SK-N-SH treated with all-trans-retinoic acid at 6 μM for 48 hours (cell line): ENCODE measurements at regions not wholly inside any gene's neighbourhood (a gene's known extent, or its start where the extent isn't known, plus 50 kb on each side); places are given as distances from the start of the nearest gene placed in this dataset.

ENCODE experiments used
- ATAC-seq: fragments of 200-7000 bp; cut with Tn5 transposase; 3 replicates; pipeline ENCODE4 v1.9.1; 2020; ENCODE audit warnings: mild to moderate bottlenecking, moderate library complexity
- ARNTL ChIP-seq: fragments of 450-650 bp; formaldehyde crosslinking; IDR thresholded peaks from 2 replicates; pipeline ENCODE4 v1.5.0; 2020; ENCODE audit warnings: low read depth, mild to moderate bottlenecking, moderate library complexity, borderline replicate concordance
- CSDC2 ChIP-seq: fragments of 250-450 bp; sonication (Bioruptor Pico); IDR thresholded peaks from 2 replicates; pipeline ENCODE4 v1.5.0; 2020; ENCODE audit warnings: mild to moderate bottlenecking, moderate library complexity
- ESRRG ChIP-seq: fragments of 250-450 bp; sonication (Bioruptor Pico); IDR thresholded peaks from 2 replicates; pipeline ENCODE4 v1.6.1; 2021; ENCODE audit warnings: mild to moderate bottlenecking
- OSR1 ChIP-seq: fragments of 250-450 bp; sonication (Bioruptor Pico); IDR thresholded peaks from 2 replicates; pipeline ENCODE4 v1.8.0; 2022; ENCODE audit warnings: moderate library complexity, mild to moderate bottlenecking, inconsistent platforms
- PPARA ChIP-seq: fragments of 250-450 bp; sonication (Bioruptor Pico); IDR thresholded peaks from 2 replicates; pipeline ENCODE4 v1.5.0; 2020; ENCODE audit warnings: mild to moderate bottlenecking, borderline replicate concordance
- RARB ChIP-seq: fragments of 250-450 bp; sonication (Bioruptor Pico); IDR thresholded peaks from 2 replicates; pipeline ENCODE4 v1.8.0; 2021; ENCODE audit warnings: mild to moderate bottlenecking, moderate library complexity
- TOX ChIP-seq: fragments of 250-450 bp; sonication (Bioruptor Pico); IDR thresholded peaks from 2 replicates; pipeline ENCODE4 v1.8.0; 2021; ENCODE audit warnings: mild to moderate bottlenecking, moderate library complexity, borderline replicate concordance
- ZC3H10 ChIP-seq: fragments of 250-450 bp; sonication (Bioruptor Pico); IDR thresholded peaks from 2 replicates; pipeline ENCODE4 v1.5.1; 2021; ENCODE audit warnings: mild to moderate bottlenecking, moderate library complexity
- ZFP30 ChIP-seq: fragments of 450-650 bp; formaldehyde crosslinking; IDR thresholded peaks from 2 replicates; pipeline ENCODE4 v1.5.0; 2022; ENCODE audit warnings: mild to moderate bottlenecking, moderate library complexity
- ZNF70 ChIP-seq: fragments of 450-650 bp; formaldehyde crosslinking; IDR thresholded peaks from 2 replicates; pipeline ENCODE4 v1.5.0; 2020; ENCODE audit warnings: mild to moderate bottlenecking, moderate library complexity
- TF ChIP-seq, protein P1 (sequence below): fragments of 250-450 bp; sonication (Bioruptor Pico); IDR thresholded peaks from 2 replicates; pipeline ENCODE4 v1.8.0; 2021; ENCODE audit warnings: low read depth, mild to moderate bottlenecking, moderate library complexity, borderline replicate concordance
- TF ChIP-seq, protein P2 (sequence below): fragments of 250-450 bp; sonication (Bioruptor Pico); IDR thresholded peaks from 2 replicates; pipeline ENCODE4 v1.5.0; 2020; ENCODE audit warnings: mild to moderate bottlenecking, moderate library complexity
- TF ChIP-seq, protein P3 (sequence below): fragments of 250-450 bp; sonication (Bioruptor Pico); IDR thresholded peaks from 2 replicates; pipeline ENCODE4 v1.8.0; 2020; ENCODE audit warnings: mild to moderate bottlenecking, moderate library complexity, borderline replicate concordance
- TF ChIP-seq, protein P4 (sequence below): fragments of 250-450 bp; sonication (Bioruptor Pico); IDR thresholded peaks from 2 replicates; pipeline ENCODE4 v1.5.1; 2021; ENCODE audit warnings: mild to moderate bottlenecking, moderate library complexity
- TF ChIP-seq, protein P5 (sequence below): fragments of 250-450 bp; sonication (Bioruptor Pico); IDR thresholded peaks from 2 replicates; pipeline ENCODE4 v1.5.1; 2020; ENCODE audit warnings: low read depth, mild to moderate bottlenecking, moderate library complexity

DNA sequence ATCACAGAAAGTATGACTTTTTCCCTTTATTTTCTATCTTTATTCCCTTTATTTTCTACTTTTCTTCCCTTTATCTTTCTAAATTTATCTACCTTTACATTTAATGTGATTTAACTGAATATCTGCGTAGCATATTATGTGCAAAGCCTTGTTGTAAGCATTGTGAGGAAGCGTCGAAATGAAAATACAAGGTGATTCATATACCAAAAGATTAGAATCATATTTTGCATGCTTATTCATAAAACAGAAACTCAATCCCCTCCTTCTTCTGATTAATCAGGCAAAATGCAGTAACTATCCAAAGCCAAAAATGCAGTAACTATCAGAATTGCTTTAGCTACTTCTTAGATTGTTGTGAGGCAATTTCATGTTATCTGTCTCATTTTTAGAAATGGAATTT is 393.0 kb downstream of the CDH19 start:
- TF ChIP-seq ARNTL (CRISPR knock-in tag), result no peak
- no peak for TF ChIP-seq ZC3H10
- TF ChIP-seq TOX (CRISPR knock-in tag), result no peak
- no peak for TF ChIP-seq ZNF70 (CRISPR knock-in tag)
- TF ChIP-seq, protein P1, sequence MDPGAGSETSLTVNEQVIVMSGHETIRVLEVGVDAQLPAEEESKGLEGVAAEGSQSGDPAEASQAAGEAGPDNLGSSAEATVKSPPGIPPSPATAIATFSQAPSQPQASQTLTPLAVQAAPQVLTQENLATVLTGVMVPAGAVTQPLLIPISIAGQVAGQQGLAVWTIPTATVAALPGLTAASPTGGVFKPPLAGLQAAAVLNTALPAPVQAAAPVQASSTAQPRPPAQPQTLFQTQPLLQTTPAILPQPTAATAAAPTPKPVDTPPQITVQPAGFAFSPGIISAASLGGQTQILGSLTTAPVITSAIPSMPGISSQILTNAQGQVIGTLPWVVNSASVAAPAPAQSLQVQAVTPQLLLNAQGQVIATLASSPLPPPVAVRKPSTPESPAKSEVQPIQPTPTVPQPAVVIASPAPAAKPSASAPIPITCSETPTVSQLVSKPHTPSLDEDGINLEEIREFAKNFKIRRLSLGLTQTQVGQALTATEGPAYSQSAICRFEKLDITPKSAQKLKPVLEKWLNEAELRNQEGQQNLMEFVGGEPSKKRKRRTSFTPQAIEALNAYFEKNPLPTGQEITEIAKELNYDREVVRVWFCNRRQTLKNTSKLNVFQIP (CRISPR knock-in tag), result no peak
- TF ChIP-seq, protein P2, sequence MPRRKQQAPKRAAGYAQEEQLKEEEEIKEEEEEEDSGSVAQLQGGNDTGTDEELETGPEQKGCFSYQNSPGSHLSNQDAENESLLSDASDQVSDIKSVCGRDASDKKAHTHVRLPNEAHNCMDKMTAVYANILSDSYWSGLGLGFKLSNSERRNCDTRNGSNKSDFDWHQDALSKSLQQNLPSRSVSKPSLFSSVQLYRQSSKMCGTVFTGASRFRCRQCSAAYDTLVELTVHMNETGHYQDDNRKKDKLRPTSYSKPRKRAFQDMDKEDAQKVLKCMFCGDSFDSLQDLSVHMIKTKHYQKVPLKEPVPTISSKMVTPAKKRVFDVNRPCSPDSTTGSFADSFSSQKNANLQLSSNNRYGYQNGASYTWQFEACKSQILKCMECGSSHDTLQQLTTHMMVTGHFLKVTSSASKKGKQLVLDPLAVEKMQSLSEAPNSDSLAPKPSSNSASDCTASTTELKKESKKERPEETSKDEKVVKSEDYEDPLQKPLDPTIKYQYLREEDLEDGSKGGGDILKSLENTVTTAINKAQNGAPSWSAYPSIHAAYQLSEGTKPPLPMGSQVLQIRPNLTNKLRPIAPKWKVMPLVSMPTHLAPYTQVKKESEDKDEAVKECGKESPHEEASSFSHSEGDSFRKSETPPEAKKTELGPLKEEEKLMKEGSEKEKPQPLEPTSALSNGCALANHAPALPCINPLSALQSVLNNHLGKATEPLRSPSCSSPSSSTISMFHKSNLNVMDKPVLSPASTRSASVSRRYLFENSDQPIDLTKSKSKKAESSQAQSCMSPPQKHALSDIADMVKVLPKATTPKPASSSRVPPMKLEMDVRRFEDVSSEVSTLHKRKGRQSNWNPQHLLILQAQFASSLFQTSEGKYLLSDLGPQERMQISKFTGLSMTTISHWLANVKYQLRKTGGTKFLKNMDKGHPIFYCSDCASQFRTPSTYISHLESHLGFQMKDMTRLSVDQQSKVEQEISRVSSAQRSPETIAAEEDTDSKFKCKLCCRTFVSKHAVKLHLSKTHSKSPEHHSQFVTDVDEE (CRISPR knock-in tag), result no peak
- no peak for TF ChIP-seq OSR1 (CRISPR knock-in tag)
- TF ChIP-seq, protein P3, sequence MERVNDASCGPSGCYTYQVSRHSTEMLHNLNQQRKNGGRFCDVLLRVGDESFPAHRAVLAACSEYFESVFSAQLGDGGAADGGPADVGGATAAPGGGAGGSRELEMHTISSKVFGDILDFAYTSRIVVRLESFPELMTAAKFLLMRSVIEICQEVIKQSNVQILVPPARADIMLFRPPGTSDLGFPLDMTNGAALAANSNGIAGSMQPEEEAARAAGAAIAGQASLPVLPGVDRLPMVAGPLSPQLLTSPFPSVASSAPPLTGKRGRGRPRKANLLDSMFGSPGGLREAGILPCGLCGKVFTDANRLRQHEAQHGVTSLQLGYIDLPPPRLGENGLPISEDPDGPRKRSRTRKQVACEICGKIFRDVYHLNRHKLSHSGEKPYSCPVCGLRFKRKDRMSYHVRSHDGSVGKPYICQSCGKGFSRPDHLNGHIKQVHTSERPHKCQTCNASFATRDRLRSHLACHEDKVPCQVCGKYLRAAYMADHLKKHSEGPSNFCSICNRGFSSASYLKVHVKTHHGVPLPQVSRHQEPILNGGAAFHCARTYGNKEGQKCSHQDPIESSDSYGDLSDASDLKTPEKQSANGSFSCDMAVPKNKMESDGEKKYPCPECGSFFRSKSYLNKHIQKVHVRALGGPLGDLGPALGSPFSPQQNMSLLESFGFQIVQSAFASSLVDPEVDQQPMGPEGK, result no peak
- TF ChIP-seq ZFP30 (CRISPR knock-in tag), result no peak
- TF ChIP-seq, protein P4, sequence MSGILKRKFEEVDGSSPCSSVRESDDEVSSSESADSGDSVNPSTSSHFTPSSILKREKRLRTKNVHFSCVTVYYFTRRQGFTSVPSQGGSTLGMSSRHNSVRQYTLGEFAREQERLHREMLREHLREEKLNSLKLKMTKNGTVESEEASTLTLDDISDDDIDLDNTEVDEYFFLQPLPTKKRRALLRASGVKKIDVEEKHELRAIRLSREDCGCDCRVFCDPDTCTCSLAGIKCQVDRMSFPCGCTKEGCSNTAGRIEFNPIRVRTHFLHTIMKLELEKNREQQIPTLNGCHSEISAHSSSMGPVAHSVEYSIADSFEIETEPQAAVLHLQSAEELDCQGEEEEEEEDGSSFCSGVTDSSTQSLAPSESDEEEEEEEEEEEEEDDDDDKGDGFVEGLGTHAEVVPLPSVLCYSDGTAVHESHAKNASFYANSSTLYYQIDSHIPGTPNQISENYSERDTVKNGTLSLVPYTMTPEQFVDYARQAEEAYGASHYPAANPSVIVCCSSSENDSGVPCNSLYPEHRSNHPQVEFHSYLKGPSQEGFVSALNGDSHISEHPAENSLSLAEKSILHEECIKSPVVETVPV (CRISPR knock-in tag), result no peak
- TF ChIP-seq, protein P5, sequence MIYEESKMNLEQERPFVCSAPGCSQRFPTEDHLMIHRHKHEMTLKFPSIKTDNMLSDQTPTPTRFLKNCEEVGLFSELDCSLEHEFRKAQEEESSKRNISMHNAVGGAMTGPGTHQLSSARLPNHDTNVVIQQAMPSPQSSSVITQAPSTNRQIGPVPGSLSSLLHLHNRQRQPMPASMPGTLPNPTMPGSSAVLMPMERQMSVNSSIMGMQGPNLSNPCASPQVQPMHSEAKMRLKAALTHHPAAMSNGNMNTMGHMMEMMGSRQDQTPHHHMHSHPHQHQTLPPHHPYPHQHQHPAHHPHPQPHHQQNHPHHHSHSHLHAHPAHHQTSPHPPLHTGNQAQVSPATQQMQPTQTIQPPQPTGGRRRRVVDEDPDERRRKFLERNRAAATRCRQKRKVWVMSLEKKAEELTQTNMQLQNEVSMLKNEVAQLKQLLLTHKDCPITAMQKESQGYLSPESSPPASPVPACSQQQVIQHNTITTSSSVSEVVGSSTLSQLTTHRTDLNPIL (CRISPR knock-in tag), result no peak
- ATAC-seq, result no peak

DNA sequence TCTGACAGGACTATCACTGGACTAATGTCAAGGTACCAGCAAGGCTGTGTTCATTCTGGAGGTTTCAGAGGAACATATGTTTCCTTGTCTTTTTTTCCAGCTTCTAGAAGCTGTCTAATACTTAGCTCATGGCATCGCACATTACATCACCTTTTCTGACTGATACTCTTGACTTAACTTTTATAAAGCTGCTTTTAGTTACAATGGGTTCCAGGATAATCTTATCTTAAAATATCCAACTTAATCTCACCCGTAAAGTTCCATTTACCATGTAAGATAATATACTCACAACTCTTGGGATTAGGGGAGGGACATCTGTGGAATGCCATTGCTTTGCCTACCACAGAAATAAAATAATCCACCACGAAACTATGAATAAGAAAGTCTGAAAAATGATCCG is 394.2 kb downstream of the CDH19 start:
- no peak for TF ChIP-seq PPARA (CRISPR knock-in tag)
- no peak for TF ChIP-seq CSDC2 (CRISPR knock-in tag)
- TF ChIP-seq, protein P3, result no peak
- no peak for TF ChIP-seq TOX (CRISPR knock-in tag)
- TF ChIP-seq RARB (CRISPR knock-in tag), result no peak
- ATAC-seq, result no peak

DNA sequence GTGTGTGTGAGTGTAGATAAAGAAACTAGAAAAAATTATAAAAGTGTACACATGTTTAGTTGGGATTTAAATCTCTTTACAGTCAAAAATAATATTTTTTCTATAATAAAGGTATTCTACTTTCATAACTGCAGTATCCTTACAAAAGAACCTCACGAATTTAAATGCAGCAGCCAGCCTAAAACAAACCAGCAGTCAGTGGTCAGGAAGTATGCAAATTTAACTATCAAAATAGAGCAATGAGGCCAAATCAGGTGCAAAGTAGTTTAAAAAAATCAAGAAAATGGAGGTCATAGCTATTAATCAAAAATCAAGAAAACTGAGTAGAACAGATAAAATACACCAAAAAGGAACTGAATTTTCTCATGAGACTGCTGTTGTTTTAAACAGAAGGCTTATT is 407.1 kb downstream of the CDH19 start:
- no peak for TF ChIP-seq ESRRG
- TF ChIP-seq, protein P4 (CRISPR knock-in tag), result no peak
- no peak for TF ChIP-seq PPARA (CRISPR knock-in tag)
- no peak for ATAC-seq
